Breast epithelium (tissue), 3 donors: ENCODE measurements at regions not wholly inside any gene's neighbourhood (a gene's known extent, or its start where the extent isn't known, plus 50 kb on each side); places are given as distances from the start of the nearest gene placed in this dataset.
"Not testable (repeated sequence)": the region's sequence is repeated elsewhere in the genome, so short reads cannot be mapped to it uniquely, and the experiment has no call there.

Experiments used
- CTCF ChIP-seq, 3 donors: fragments of 450-650 bp; IDR thresholded peaks; one replicate each; pipeline ENCODE4 v1.5.1; 2016 to 2017; ENCODE audit warnings: antibody characterized with exemption in 3 of 3, mild to moderate bottlenecking in 3 of 3, moderate library complexity in 3 of 3
- POLR2A ChIP-seq: fragments of 450-650 bp; IDR thresholded peaks from one replicate; pipeline ENCODE4 v1.6.1; 2016; ENCODE audit warnings: antibody characterized with exemption, mild to moderate bottlenecking, moderate library complexity

GRCh38 chr15:22519213-22519612 is 60.5 kb downstream of the GOLGA6L22 start:
- not testable (repeated sequence) for TF ChIP-seq CTCF (IDR thresholded peaks at IDR 0.05); POLR2A
